K562 (cell line): ENCODE measurements at regions not wholly inside any gene's neighbourhood (a gene's known extent, or its start where the extent isn't known, plus 50 kb on each side); places are given as distances from the start of the nearest gene placed in this dataset.

Experiments used
- ATAC-seq: fragments of 200-7000 bp; cut with Tn5 transposase; 3 replicates; pipeline ENCODE4 v1.9.1; 2020; ENCODE audit warnings: moderate library complexity
- BruUV-seq: library from RNA; stranded (reverse); fragments of 400-500 nt; replicated peaks from 2 replicates; lab custom pipeline; 2021; lab: Mats Ljungman, UMichigan
- CTCF ChIA-PET: fragments of 300-600 bp; formaldehyde crosslinking; extraction: SDS; loops from one replicate; lab custom pipeline; 2021; ENCODE audit warnings: low intra/inter-chr PET ratio; lab: Yijun Ruan, JAX
- POLR2A ChIA-PET: fragments of 300-600, 350-650 bp; sonication (Branson Sonifier 250); formaldehyde crosslinking; extraction: SDS; loops from one replicate; lab custom pipeline; 2021; ENCODE audit warnings: antibody characterized with exemption, inconsistent platforms; lab: Yijun Ruan, JAX
- DNase-seq, 4 experiments: peaks; one replicate each; pipeline versions ENCODE4 v3.0.0 to v3.0.0-alpha.2; 2011 to 2018; ENCODE audit warnings: low spot score in 3 of 4, mixed read lengths in 3 of 4; ENCODE audit errors: extremely low read depth in 1 of 4
- FAIRE-seq: peaks from 2 replicates; lab custom pipeline; 2011; peaks lifted over from hg19 to GRCh38; lab: Jason Lieb, UNC
- H2AFZ ChIP-seq: 2 replicates; pipeline ENCODE4 v1.6.0; 2011; ENCODE audit warnings: low read depth, low read length, control low read depth, inconsistent platforms
- H3K27ac ChIP-seq: fragments of 200-600 bp; 3 replicates; pipeline ENCODE4 v1.8.0; 2011; ENCODE audit warnings: low read depth, mild to moderate bottlenecking, control low read depth, inconsistent platforms, low read length, moderate library complexity, mixed read lengths; ENCODE audit errors: extremely low read depth
- H3K27me3 ChIP-seq, 2 experiments: fragments of 300-600 bp in 1 of 2; 2 replicates in 1 of 2; 3 replicates in 1 of 2; pipeline versions ENCODE4 v1.6.0 to v1.8.0; 2011; ENCODE audit warnings: inconsistent platforms in 2 of 2, low read length in 2 of 2, mild to moderate bottlenecking in 1 of 2, mixed read lengths in 1 of 2, moderate library complexity in 1 of 2; ENCODE audit not compliant: control insufficient read depth in 2 of 2, insufficient read depth in 2 of 2
- H3K36me3 ChIP-seq: fragments of 300-600 bp; 3 replicates; pipeline ENCODE4 v1.8.0; 2011; ENCODE audit warnings: mild to moderate bottlenecking, low read length, inconsistent platforms; ENCODE audit not compliant: control insufficient read depth, insufficient read depth
- H3K4me1 ChIP-seq, 2 experiments: fragments of 200-600 bp in 1 of 2; replicated peaks in 1 of 2; 2 replicates in 1 of 2; 3 replicates in 1 of 2; pipeline versions ENCODE4 v1.5.1 to v1.8.0; 2011; ENCODE audit warnings: inconsistent platforms in 2 of 2, low read length in 2 of 2, mild to moderate bottlenecking in 1 of 2, mixed read lengths in 1 of 2, moderate library complexity in 1 of 2; ENCODE audit not compliant: control insufficient read depth in 2 of 2, insufficient read depth in 2 of 2
- H3K4me2 ChIP-seq: 2 replicates; pipeline ENCODE4 v1.6.1; 2011; ENCODE audit warnings: low read length, control low read depth, inconsistent platforms, mixed read lengths; ENCODE audit not compliant: insufficient read depth
- H3K4me3 ChIP-seq: fragments of 200-600 bp; sonication (generic), shearing (Covaris generic); 2 replicates; pipeline ENCODE4 v1.5.1; 2016; ENCODE audit warnings: control low read depth, inconsistent platforms
- H3K79me2 ChIP-seq: fragments of 200-600 bp; 3 replicates; pipeline ENCODE4 v1.8.0; 2011; ENCODE audit warnings: low read length, inconsistent platforms; ENCODE audit not compliant: control insufficient read depth, insufficient read depth
- H3K9ac ChIP-seq, 2 experiments: 2 replicates each; pipeline versions ENCODE4 v1.6.0 to v1.6.1; 2011; ENCODE audit warnings: low read depth in 2 of 2, low read length in 2 of 2, control low read depth in 1 of 2, inconsistent platforms in 1 of 2, mild to moderate bottlenecking in 1 of 2, mixed read lengths in 1 of 2; ENCODE audit not compliant: insufficient read depth in 1 of 2
- H3K9me1 ChIP-seq: one replicate; pipeline ENCODE4 v1.6.0; 2011; ENCODE audit warnings: inconsistent platforms, mild to moderate bottlenecking, low read length, moderate library complexity; ENCODE audit not compliant: control insufficient read depth, insufficient read depth
- H3K9me3 ChIP-seq: replicated peaks from 2 replicates; pipeline ENCODE4 v1.5.1; 2011; ENCODE audit warnings: low read depth, low read length, inconsistent platforms; ENCODE audit not compliant: control insufficient read depth, insufficient read depth
- H4K20me1 ChIP-seq: replicated peaks from 2 replicates; pipeline ENCODE4 v1.6.1; 2011; ENCODE audit warnings: low read length, inconsistent platforms, mixed read lengths; ENCODE audit not compliant: control insufficient read depth, insufficient read depth
- CBFB ChIP-seq: sonication (generic); formaldehyde crosslinking; IDR thresholded peaks from 2 replicates; pipeline ENCODE4 v1.4.0; 2020; ENCODE audit warnings: mild to moderate bottlenecking, missing genetic modification reagents
- DNMT1 ChIP-seq: fragments of 450-650 bp; IDR thresholded peaks from 2 replicates; pipeline ENCODE4 v1.6.1; 2016; ENCODE audit warnings: antibody characterized with exemption, mild to moderate bottlenecking
- FOXM1 ChIP-seq, 2 experiments: fragments of 450-650 bp in 1 of 2; sonication (generic) in 1 of 2; formaldehyde crosslinking in 1 of 2; IDR thresholded peaks; 2 replicates each; pipeline versions ENCODE4 v1.6.1 to v1.9.0; 2017 to 2022; ENCODE audit warnings: low read depth in 2 of 2, mild to moderate bottlenecking in 2 of 2, missing genetic modification reagents in 1 of 2, moderate library complexity in 1 of 2
- JUN ChIP-seq, 2 experiments: sonication (generic) in 1 of 2; formaldehyde crosslinking in 1 of 2; IDR thresholded peaks; 2 replicates each; pipeline versions ENCODE4 v1.6.1 to v1.8.0; 2012 to 2022; ENCODE audit warnings: borderline replicate concordance in 2 of 2, mild to moderate bottlenecking in 2 of 2, improper control_type of control experiment in 1 of 2, low read depth in 1 of 2, low read length in 1 of 2, missing genetic modification reagents in 1 of 2
- KLF16 ChIP-seq: IDR thresholded peaks from 2 replicates; pipeline ENCODE4 v1.6.1; 2016; ENCODE audit warnings: antibody characterized with exemption
- NR4A1 ChIP-seq, 2 experiments: fragments of 250-450 bp in 1 of 2; fragments of 450-650 bp in 1 of 2; sonication (Bioruptor Pico) in 1 of 2; IDR thresholded peaks; 2 replicates each; pipeline versions ENCODE4 v1.4.0 to v1.6.1; 2016 to 2020; ENCODE audit warnings: mild to moderate bottlenecking in 2 of 2, missing compliant biosample characterization in 1 of 2, missing genetic modification characterization in 1 of 2, moderate library complexity in 1 of 2
- PHB ChIP-seq: fragments of 250-450 bp; sonication (Bioruptor Pico); IDR thresholded peaks from 2 replicates; pipeline ENCODE4 v1.5.0; 2021
- PURB ChIP-seq: sonication (generic); formaldehyde crosslinking; IDR thresholded peaks from 2 replicates; pipeline ENCODE4 v1.9.0; 2021; ENCODE audit warnings: low read depth, mild to moderate bottlenecking, missing genetic modification reagents
- RBFOX2 ChIP-seq: fragments of 200-400 bp; formaldehyde crosslinking; IDR thresholded peaks from 2 replicates; pipeline ENCODE4 v1.6.1; 2017; ENCODE audit warnings: low read depth, mild to moderate bottlenecking, low read length, moderate library complexity
- RBM34 ChIP-seq: fragments of 200-400 bp; formaldehyde crosslinking; IDR thresholded peaks from 2 replicates; pipeline ENCODE4 v1.6.1; 2018; ENCODE audit warnings: low read length, borderline replicate concordance; ENCODE audit not compliant: insufficient read depth
- RBM39 ChIP-seq: fragments of 200-400 bp; formaldehyde crosslinking; optimal IDR thresholded peaks from 2 replicates; pipeline ENCODE3; 2018; ENCODE audit warnings: low read depth, low read length
- SIRT6 ChIP-seq: IDR thresholded peaks from one replicate; pipeline ENCODE4 v1.6.1; 2012; ENCODE audit warnings: low read depth, mild to moderate bottlenecking, control low read depth, inconsistent platforms, low read length, moderate library complexity
- SMARCA4 ChIP-seq: fragments of 450-650 bp; IDR thresholded peaks from 2 replicates; pipeline ENCODE4 v1.6.1; 2016
- SUPT5H ChIP-seq: fragments of 450-650 bp; IDR thresholded peaks from 2 replicates; pipeline ENCODE4 v1.6.1; 2016
- ZFPM2 ChIP-seq: fragments of 250-450 bp; sonication (Bioruptor Pico); IDR thresholded peaks from 2 replicates; pipeline ENCODE4 v1.5.1; 2022; ENCODE audit warnings: mild to moderate bottlenecking
- ZKSCAN3 ChIP-seq: fragments of 250-450 bp; sonication (Bioruptor Pico); IDR thresholded peaks from 2 replicates; pipeline ENCODE4 v1.4.0; 2020
- ZNF140 ChIP-seq: fragments of 250-450 bp; sonication (Bioruptor Pico); IDR thresholded peaks from 2 replicates; pipeline ENCODE4 v1.8.0; 2021; ENCODE audit warnings: moderate library complexity, mild to moderate bottlenecking, inconsistent platforms
- ZNF324 ChIP-seq: fragments of 250-450 bp; sonication (Bioruptor Pico); IDR thresholded peaks from 2 replicates; pipeline ENCODE4 v1.4.0; 2020; ENCODE audit warnings: mild to moderate bottlenecking
- ZNF764 ChIP-seq: fragments of 250-450 bp; sonication (Bioruptor Pico); IDR thresholded peaks from 2 replicates; pipeline ENCODE4 v1.4.0; 2020; ENCODE audit warnings: low read depth, mild to moderate bottlenecking, moderate library complexity
- WGBS: fragments of 100-300 bp; shearing (Covaris generic); methylation state at CpG from one replicate; pipeline ENCODE4 v1.1.6; 2016; ENCODE audit warnings: low coverage, mixed read lengths; ENCODE audit not compliant: insufficient coverage; ENCODE audit errors: missing lambda C conversion rate; 5-methylcytosine and 5-hydroxymethylcytosine counted together
- in situ Hi-C: fragments of 300-500 bp; cut with MboI; formaldehyde crosslinking; loops from 4 replicates; pipeline ENCODE4 v1.15.0; 2018; ENCODE audit warnings: inconsistent platforms, mixed read lengths
- intact Hi-C: fragments of 100-400 bp; cut with micrococcal nuclease; formaldehyde crosslinking; loops from 2 replicates; pipeline ENCODE4 v1.14.2; 2022

GRCh38 chr2:12469141-12469561 is 247.6 kb upstream of the TRIB2 start:
- TF ChIP-seq JUN (IDR thresholded peaks at IDR 0.05; ENCODE audit: borderline replicate concordance, low read depth, low read length), result no peak
- no peak for TF ChIP-seq JUN (CRISPR knock-in tag; IDR thresholded peaks at IDR 0.05; ENCODE audit: borderline replicate concordance)
- TF ChIP-seq PURB (CRISPR knock-in tag), result no peak
- TF ChIP-seq SMARCA4, result no peak
- no peak for TF ChIP-seq KLF16
- TF ChIP-seq ZFPM2, result no peak
- no peak for TF ChIP-seq ZKSCAN3 (CRISPR knock-in tag)
- no peak for TF ChIP-seq FOXM1 (IDR thresholded peaks at IDR 0.05; ENCODE audit: low read depth)
- TF ChIP-seq FOXM1 (CRISPR knock-in tag; IDR thresholded peaks at IDR 0.05; ENCODE audit: low read depth), result no peak
- TF ChIP-seq RBM39, result no peak
- TF ChIP-seq CBFB (CRISPR knock-in tag), result no peak
- no peak for TF ChIP-seq SIRT6
- TF ChIP-seq ZNF140, result no peak
- TF ChIP-seq PHB (CRISPR knock-in tag), result no peak
- no peak for TF ChIP-seq RBFOX2
- TF ChIP-seq ZNF324 (CRISPR knock-in tag), result no peak
- no peak for TF ChIP-seq RBM34
- no peak for TF ChIP-seq NR4A1 (CRISPR knock-in tag; IDR thresholded peaks at IDR 0.05)
- no peak for TF ChIP-seq NR4A1 (tag; IDR thresholded peaks at IDR 0.05)
- no peak for TF ChIP-seq DNMT1
- TF ChIP-seq SUPT5H, result no peak
- no peak for TF ChIP-seq ZNF764 (CRISPR knock-in tag)
- no peak for ATAC-seq
- POLR2A ChIA-PET, result no interaction called here

More at GRCh38 chr2:12469141-12469561, 247.6 kb upstream of the TRIB2 start:
- FAIRE-seq (peak; percentile 15), DNase-seq (no peak)
- BruUV-seq, result no TSS peak
- no peaks in the 10 kb centered on the region; a peak in 1 of 5 replicates for H3K4me1 ChIP-seq
- H3K27me3 ChIP-seq, result no peaks in the 10 kb centered on the region
- H2AFZ ChIP-seq, result no peak overlapping the region
- H3K79me2 ChIP-seq, result no peaks in the 10 kb centered on the region
- H3K4me2 ChIP-seq, result no peak overlapping the region
- H3K36me3 ChIP-seq, result no peaks in the 10 kb centered on the region
- intact Hi-C loops, result no loop called here
- in situ Hi-C loops, result no loop called here
- no peaks in the 10 kb centered on the region; the same call in 1 of the 2 replicates for H3K9me3 ChIP-seq
- no peaks in the 10 kb centered on the region for H4K20me1 ChIP-seq
- 86% methylated on average over 3 of the region's 3 CpGs for WGBS
- CTCF ChIA-PET, result no interaction called here
- H3K9me1 ChIP-seq, result no peaks in the 10 kb centered on the region
- H3K4me3 ChIP-seq, result no peak overlapping the region
- no peak overlapping the region for H3K9ac ChIP-seq
- H3K27ac ChIP-seq, result no peak overlapping the region
